ENCODE measurements at regions not wholly inside any gene's neighbourhood (a gene's known extent, or its start where the extent isn't known, plus 50 kb on each side); places are given as distances from the start of the nearest gene placed in this dataset.

- FAIRE-seq (no peak), ATAC-seq (no peak), DNase-seq (ENCODE audit: low read depth in 1 of 2, low spot score in 1 of 2) (no peak)
- no peaks in the 10 kb centered on the region for H3K9me3 ChIP-seq
- TF ChIP-seq HOXB5 (CRISPR knock-in tag; IDR thresholded peaks at IDR 0.05) (no peak), MAX (IDR thresholded peaks at IDR 0.05) (no peak), BHLHE40 (IDR thresholded peaks at IDR 0.05; ENCODE audit: low read depth, low read length) (no peak), EHMT2 (IDR thresholded peaks at IDR 0.05; ENCODE audit: low read depth) (no peak), CHD2 (IDR thresholded peaks at IDR 0.05; ENCODE audit: low read length, partially characterized antibody) (no peak), FOSL2 (IDR thresholded peaks at IDR 0.05) (no peak), FOSL2 (CRISPR knock-in tag; IDR thresholded peaks at IDR 0.05) (no peak), CHD4 (IDR thresholded peaks at IDR 0.05; ENCODE audit: borderline replicate concordance) (no peak), NPAS2 (CRISPR knock-in tag; IDR thresholded peaks at IDR 0.05; ENCODE audit: borderline replicate concordance) (no peak), TP53 (CRISPR knock-in tag; IDR thresholded peaks at IDR 0.05) (no peak), EHF (CRISPR knock-in tag; IDR thresholded peaks at IDR 0.05) (no peak)
- ChIA-PET POLR2A (no interaction called here), CTCF (no interaction called here)
- H3K27ac ChIP-seq = no peak overlapping the region
- no peaks in the 10 kb centered on the region for H3K4me1 ChIP-seq
- H3K4me3 ChIP-seq = no peak overlapping the region
- H3K4me2 ChIP-seq = no peak overlapping the region
- WGBS (ENCODE audit: missing lambda C conversion rate) = 66% methylated on average over 9 of the region's 9 CpGs
These were observed 94.9 kb upstream of the PDE1A start for GRCh38 chr2:182521453-182522404.

GRCh38 chr2:182522405-182522896 is 95.6 kb upstream of the PDE1A start:
- POLR2A ChIA-PET = no interaction called here
- no peak for TF ChIP-seq ZSCAN20 (CRISPR knock-in tag; IDR thresholded peaks at IDR 0.05)
- TF ChIP-seq EP300 (IDR thresholded peaks at IDR 0.05) = no peak
- TF ChIP-seq MAX (IDR thresholded peaks at IDR 0.05) = no peak
- TF ChIP-seq HEYL (CRISPR knock-in tag; IDR thresholded peaks at IDR 0.05) = no peak
- TF ChIP-seq CTCF (IDR thresholded peaks at IDR 0.05) = no peak
- TF ChIP-seq RCOR1 (IDR thresholded peaks at IDR 0.05; ENCODE audit: low read depth, low read length) = no peak
- no peak for TF ChIP-seq PHF8 (IDR thresholded peaks at IDR 0.05; ENCODE audit: borderline replicate concordance, low read depth)
- ATAC-seq (peak; percentile 68 to 73; a peak in 5 of 6 replicates), DNase-seq (ENCODE audit: low read depth in 1 of 2, low spot score in 1 of 2) (no peak), FAIRE-seq (no peak)
- CTCF ChIA-PET = no interaction called here
- Histone ChIP-seq H3K4me1 (no peaks in the 10 kb centered on the region), H3K4me3 (no peak overlapping the region), H3K27ac (no peak overlapping the region), H3K4me2 (0 out of 3 replicates have a peak overlapping the region, but pooled peaks have one; percentile 8), H3K9me3 (no peaks in the 10 kb centered on the region)
- 31% methylated on average over 6 of the region's 6 CpGs for WGBS (ENCODE audit: missing lambda C conversion rate)

- DNase-seq (ENCODE audit: low read depth in 1 of 2, low spot score in 1 of 2) (no peak), FAIRE-seq (no peak), ATAC-seq (no peak)
- Histone ChIP-seq H3K4me3 (no peak overlapping the region), H3K4me2 (no peak overlapping the region), H3K9me3 (no peaks in the 10 kb centered on the region), H3K4me1 (no peaks in the 10 kb centered on the region), H3K27ac (no peak overlapping the region)
- ChIA-PET CTCF (no interaction called here), POLR2A (no interaction called here)
- TF ChIP-seq SMC3 (IDR thresholded peaks at IDR 0.05) = no peak
- no peak for TF ChIP-seq FOXS1 (CRISPR knock-in tag; IDR thresholded peaks at IDR 0.05)
- TF ChIP-seq ZC3H11A (IDR thresholded peaks at IDR 0.05) = no peak
- TF ChIP-seq BHLHE40 (IDR thresholded peaks at IDR 0.05; ENCODE audit: low read depth, low read length) = no peak
- TF ChIP-seq HOXB13 (CRISPR knock-in tag; IDR thresholded peaks at IDR 0.05; ENCODE audit: low read depth) = no peak
- TF ChIP-seq NPAS2 (CRISPR knock-in tag; IDR thresholded peaks at IDR 0.05; ENCODE audit: borderline replicate concordance) = no peak
- TF ChIP-seq ZFP36 (IDR thresholded peaks at IDR 0.05; ENCODE audit: borderline replicate concordance, partially characterized antibody) = no peak
- no peak for TF ChIP-seq PBX3 (IDR thresholded peaks at IDR 0.05)
- no peak for TF ChIP-seq FOSL2 (IDR thresholded peaks at IDR 0.05)
- TF ChIP-seq FOSL2 (CRISPR knock-in tag; IDR thresholded peaks at IDR 0.05) = no peak
- no peak for TF ChIP-seq CTCF (IDR thresholded peaks at IDR 0.05)
- no peak for TF ChIP-seq HOXA7 (CRISPR knock-in tag; IDR thresholded peaks at IDR 0.05)
- TF ChIP-seq ATOH8 (CRISPR knock-in tag; IDR thresholded peaks at IDR 0.05; ENCODE audit: low read depth) = no peak
- no peak for TF ChIP-seq RFX5 (IDR thresholded peaks at IDR 0.05)
- 73% methylated on average over 4 of the region's 4 CpGs for WGBS (ENCODE audit: missing lambda C conversion rate)
These were observed 96.2 kb upstream of the PDE1A start for GRCh38 chr2:182522972-182523473.
